H9 (cell line): ENCODE measurements at regions not wholly inside any gene's neighbourhood (a gene's known extent, or its start where the extent isn't known, plus 50 kb on each side); places are given as distances from the start of the nearest gene placed in this dataset.

Experiments used
- DNase-seq: peaks from one replicate; pipeline ENCODE4 v3.0.0-alpha.2; 2017
- H2AFZ ChIP-seq: one replicate; pipeline ENCODE4 v1.6.1; 2013; ENCODE audit warnings: mild to moderate bottlenecking, low read length, control low read depth, moderate library complexity
- H2AK5ac ChIP-seq: 2 replicates; pipeline ENCODE4 v1.6.1; 2013; ENCODE audit warnings: low read length, control low read depth, mixed read lengths; ENCODE audit not compliant: insufficient read length
- H2BK120ac ChIP-seq: one replicate; pipeline ENCODE4 v1.6.1; 2013; ENCODE audit warnings: low read depth, mild to moderate bottlenecking, low read length, control low read depth, inconsistent platforms; ENCODE audit not compliant: poor library complexity, severe bottlenecking
- H2BK12ac ChIP-seq: 2 replicates; pipeline ENCODE4 v1.6.1; 2013; ENCODE audit warnings: low read length, control low read depth, mixed read lengths, low read depth; ENCODE audit not compliant: insufficient read length
- H2BK15ac ChIP-seq: 2 replicates; pipeline ENCODE4 v1.6.1; 2013; ENCODE audit warnings: low read depth, low read length, control low read depth
- H2BK20ac ChIP-seq: one replicate; pipeline ENCODE4 v1.6.1; 2013; ENCODE audit warnings: low read depth, mild to moderate bottlenecking, low read length, control low read depth, inconsistent platforms; ENCODE audit not compliant: poor library complexity, severe bottlenecking
- H2BK5ac ChIP-seq: 2 replicates; pipeline ENCODE4 v1.6.1; 2013; ENCODE audit warnings: low read length, control low read depth, mixed read lengths; ENCODE audit not compliant: insufficient read length
- H3K14ac ChIP-seq: 2 replicates; pipeline ENCODE4 v1.6.1; 2013; ENCODE audit warnings: low read length, control low read depth; ENCODE audit not compliant: insufficient read depth
- H3K18ac ChIP-seq: 2 replicates; pipeline ENCODE4 v1.6.1; 2013; ENCODE audit warnings: low read depth, mild to moderate bottlenecking, mixed read lengths, low read length, control low read depth; ENCODE audit not compliant: insufficient read length
- H3K23ac ChIP-seq: 2 replicates; pipeline ENCODE4 v1.6.1; 2013; ENCODE audit warnings: low read length, control low read depth, mixed read lengths, low read depth; ENCODE audit not compliant: insufficient read length
- H3K23me2 ChIP-seq: 2 replicates; pipeline ENCODE4 v1.6.1; 2013; ENCODE audit warnings: low read depth, mild to moderate bottlenecking, mixed read lengths, low read length, control low read depth; ENCODE audit not compliant: insufficient read length, poor library complexity, severe bottlenecking
- H3K27ac ChIP-seq: 2 replicates; pipeline ENCODE4 v1.5.1; 2013; ENCODE audit warnings: low read length, control low read depth, mixed read lengths, low read depth; ENCODE audit not compliant: insufficient read length
- H3K27me3 ChIP-seq: 2 replicates; pipeline ENCODE4 v1.6.1; 2013; ENCODE audit warnings: low read length, control low read depth, inconsistent platforms; ENCODE audit not compliant: insufficient read depth
- H3K4ac ChIP-seq: 2 replicates; pipeline ENCODE4 v1.6.1; 2013; ENCODE audit warnings: low read depth, mild to moderate bottlenecking, control low read depth, inconsistent platforms, low read length, moderate library complexity
- H3K4me1 ChIP-seq: 2 replicates; pipeline ENCODE4 v1.6.1; 2013; ENCODE audit warnings: low read length, control low read depth, inconsistent platforms; ENCODE audit not compliant: insufficient read depth
- H3K4me2 ChIP-seq: 2 replicates; pipeline ENCODE4 v1.6.1; 2013; ENCODE audit warnings: low read length, control low read depth, mixed read lengths; ENCODE audit not compliant: insufficient read length, insufficient read depth
- H3K56ac ChIP-seq: 2 replicates; pipeline ENCODE4 v1.6.1; 2013; ENCODE audit warnings: low read depth, mild to moderate bottlenecking, mixed read lengths, low read length, control low read depth; ENCODE audit not compliant: insufficient read length
- H3K79me1 ChIP-seq: 2 replicates; pipeline ENCODE4 v1.6.1; 2013; ENCODE audit warnings: low read depth, mild to moderate bottlenecking, moderate library complexity, low read length, control low read depth, inconsistent platforms; ENCODE audit not compliant: insufficient read depth, poor library complexity, severe bottlenecking
- H3K79me2 ChIP-seq: 2 replicates; pipeline ENCODE4 v1.6.1; 2013; ENCODE audit warnings: low read length, control low read depth, inconsistent platforms; ENCODE audit not compliant: insufficient read depth
- H3K9ac ChIP-seq: 2 replicates; pipeline ENCODE4 v1.6.1; 2013; ENCODE audit warnings: low read length, control low read depth, mixed read lengths; ENCODE audit not compliant: insufficient read length; ENCODE audit errors: extremely low read depth
- H3K9me3 ChIP-seq: one replicate; pipeline ENCODE4 v1.6.1; 2013; ENCODE audit warnings: low read depth, low read length, inconsistent platforms; ENCODE audit not compliant: control insufficient read depth
- H3T11ph ChIP-seq: one replicate; pipeline ENCODE4 v1.6.1; 2013; ENCODE audit warnings: mild to moderate bottlenecking, low read length, control low read depth, inconsistent platforms
- H4K20me1 ChIP-seq: one replicate; pipeline ENCODE4 v1.6.1; 2013; ENCODE audit not compliant: control insufficient read depth, insufficient read length, insufficient read depth
- H4K5ac ChIP-seq: 2 replicates; pipeline ENCODE4 v1.6.1; 2013; ENCODE audit warnings: low read depth, mild to moderate bottlenecking, mixed read lengths, low read length, control low read depth; ENCODE audit not compliant: insufficient read length
- H4K8ac ChIP-seq: replicated peaks from 2 replicates; pipeline ENCODE4 v1.6.1; 2013; ENCODE audit warnings: low read length, control low read depth, mixed read lengths, low read depth; ENCODE audit not compliant: insufficient read length
- H4K91ac ChIP-seq: 2 replicates; pipeline ENCODE4 v1.6.1; 2013; ENCODE audit warnings: low read depth, mild to moderate bottlenecking, moderate library complexity, mixed read lengths, low read length, control low read depth; ENCODE audit not compliant: insufficient read length
- H3K27ac Mint-ChIP-seq, 3 experiments: 2 replicates in 2 of 3; 3 replicates in 1 of 3; pipeline ENCODE4 v1.8.0; 2020 to 2021; ENCODE audit warnings: mixed read lengths in 3 of 3, mild to moderate bottlenecking in 1 of 3, moderate library complexity in 1 of 3
- H3K27me3 Mint-ChIP-seq: 2 replicates; pipeline ENCODE4 v1.8.0; 2021; ENCODE audit warnings: low read depth, mild to moderate bottlenecking, moderate library complexity, mixed read lengths
- H3K36me3 Mint-ChIP-seq, 3 experiments: 2 replicates in 2 of 3; 3 replicates in 1 of 3; pipeline ENCODE4 v1.8.0; 2020 to 2021; ENCODE audit warnings: low read depth in 3 of 3, mixed read lengths in 3 of 3; ENCODE audit not compliant: insufficient read depth in 1 of 3
- H3K4me1 Mint-ChIP-seq, 2 experiments: 2 replicates each; pipeline ENCODE4 v1.8.0; 2020; ENCODE audit warnings: mixed read lengths in 2 of 2
- H3K4me3 Mint-ChIP-seq, 2 experiments: 2 replicates in 1 of 2; 3 replicates in 1 of 2; pipeline ENCODE4 v1.8.0; 2020 to 2021; ENCODE audit warnings: mild to moderate bottlenecking in 2 of 2, mixed read lengths in 2 of 2, moderate library complexity in 1 of 2
- H3K9me3 Mint-ChIP-seq, 2 experiments: 2 replicates in 1 of 2; 3 replicates in 1 of 2; pipeline ENCODE4 v1.8.0; 2020; ENCODE audit warnings: mild to moderate bottlenecking in 2 of 2, mixed read lengths in 2 of 2, moderate library complexity in 1 of 2
- CTCF ChIP-seq: fragments of 200-600 bp; sonication (generic); conservative IDR thresholded peaks from 3 replicates; pipeline ENCODE4 v1.8.0; 2021; ENCODE audit warnings: antibody characterized with exemption, mild to moderate bottlenecking
- WGBS: extraction: QIAGEN DNeasy Blood & Tissue Kit; methylation state at CpG from one replicate; pipeline ENCODE4 v1.1.7; 2013; ENCODE audit warnings: missing lambda C conversion rate, low lambda C conversion rate, mixed read lengths; ENCODE audit not compliant: insufficient read length; ENCODE audit errors: extremely low coverage; 5-methylcytosine and 5-hydroxymethylcytosine counted together

DNA sequence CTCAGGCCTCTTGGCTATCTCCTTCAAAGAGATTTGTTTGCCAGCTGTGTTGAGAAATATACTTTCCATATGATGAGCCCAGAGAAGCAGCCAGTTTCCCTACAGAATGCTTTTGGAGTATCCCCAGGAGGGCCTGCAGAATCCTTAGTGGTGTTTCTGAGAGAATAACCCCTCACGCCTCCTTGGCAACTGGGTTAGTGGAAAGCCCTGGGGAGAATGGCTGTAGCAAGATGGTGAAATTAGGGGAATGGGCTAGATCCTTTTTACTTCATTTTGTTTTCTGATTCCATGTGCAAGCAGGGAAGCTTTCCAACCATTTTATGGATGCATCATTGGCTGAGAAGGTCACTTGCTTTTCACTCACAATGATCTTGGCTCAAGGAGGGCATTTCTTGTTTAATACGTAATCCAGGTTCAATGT is 364.6 kb downstream of the DMRT2 start:
- no peak for DNase-seq
- H3K4me1 ChIP-seq: no peaks in the 10 kb centered on the region
- H3K27me3 Mint-ChIP-seq: no peaks in the 10 kb centered on the region; the same call in 1 of the 2 replicates
- no peak overlapping the region for H2BK12ac ChIP-seq
- H3K27ac Mint-ChIP-seq: no peak overlapping the region
- no peak overlapping the region for H2BK15ac ChIP-seq
- H3T11ph ChIP-seq: no peak overlapping the region
- H4K20me1 ChIP-seq: no peaks in the 10 kb centered on the region
- H3K9me3 ChIP-seq: peaks cover 4% of the 10 kb centered on the region
- no peak overlapping the region for H4K5ac ChIP-seq
- no peak overlapping the region for H3K4ac ChIP-seq
- no peaks in the 10 kb centered on the region for H3K27me3 ChIP-seq
- no peak overlapping the region for H3K4me2 ChIP-seq
- H3K4me3 Mint-ChIP-seq: no peak overlapping the region
- no peak overlapping the region for H3K14ac ChIP-seq
- no peaks in the 10 kb centered on the region for H3K4me1 Mint-ChIP-seq
- H2AFZ ChIP-seq: no peak overlapping the region
- WGBS: no CpG with 5 or more reads among the region's 2 CpGs
- no peak overlapping the region for H2AK5ac ChIP-seq
- no peaks in the 10 kb centered on the region for H3K23me2 ChIP-seq
- H4K8ac ChIP-seq: no peak overlapping the region
- no peak for TF ChIP-seq CTCF
- H3K36me3 Mint-ChIP-seq: peaks cover 0 to 16% (median 0%) of the 10 kb centered on the region in 3 experiments; a peak in 2 of 7 replicates
- no peak overlapping the region for H3K23ac ChIP-seq
- no peaks in the 10 kb centered on the region for H3K79me1 ChIP-seq
- H2BK20ac ChIP-seq: no peak overlapping the region
- no peak overlapping the region for H2BK5ac ChIP-seq
- H2BK120ac ChIP-seq: no peak overlapping the region
- H3K56ac ChIP-seq: no peak overlapping the region
- no peak overlapping the region for H4K91ac ChIP-seq
- peaks cover 6 to 79% of the 10 kb centered on the region in 2 experiments; a peak in 4 of 5 replicates for H3K9me3 Mint-ChIP-seq
- no peaks in the 10 kb centered on the region for H3K79me2 ChIP-seq
- H3K27ac ChIP-seq: no peak overlapping the region
- H3K9ac ChIP-seq: no peak overlapping the region
- H3K18ac ChIP-seq: no peak overlapping the region
